ENCODE measurements at regions not wholly inside any gene's neighbourhood (a gene's known extent, or its start where the extent isn't known, plus 50 kb on each side); places are given as distances from the start of the nearest gene placed in this dataset.
"Not testable (repeated sequence)": the region's sequence is repeated elsewhere in the genome, so short reads cannot be mapped to it uniquely, and the experiment has no call there.

DNA sequence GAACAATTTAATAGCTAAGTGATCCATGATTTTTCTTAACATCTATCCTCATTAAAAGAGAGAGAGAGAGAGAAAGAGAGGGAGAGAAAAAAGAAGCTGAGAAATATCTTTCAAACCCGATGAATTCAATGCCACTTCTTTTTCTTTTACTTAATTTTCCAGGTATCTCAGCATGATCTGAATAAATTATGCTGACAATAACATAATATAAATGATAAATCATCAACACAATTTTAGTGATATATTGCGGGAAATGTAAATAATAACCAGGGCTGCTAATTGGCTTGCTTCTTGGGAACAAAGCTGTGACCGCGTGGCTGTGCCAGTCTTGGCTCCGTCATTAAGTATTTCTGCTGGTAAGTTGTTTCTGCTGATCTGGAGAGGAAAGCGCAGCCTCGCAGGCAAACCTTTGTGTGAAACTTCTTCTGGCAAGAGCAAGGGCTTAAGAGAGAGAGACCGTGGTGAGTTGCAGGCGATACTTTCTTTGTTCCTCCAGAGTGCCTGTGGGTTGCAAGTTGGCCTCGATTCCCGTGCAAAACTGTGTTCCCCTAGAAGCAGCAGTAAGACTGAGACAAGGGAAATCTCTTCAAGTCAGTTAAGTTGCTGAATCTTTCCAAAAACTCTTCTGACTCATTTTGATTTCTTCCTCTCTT lies 489.1 kb upstream of the TSHZ3 start:
- peaks cover 25% of the 10 kb centered on the region for H3K9me3 Mint-ChIP-seq
- POLR2A ChIA-PET = no interaction called here
- H3K27me3 Mint-ChIP-seq = no peaks in the 10 kb centered on the region
- no peaks in the 10 kb centered on the region for H3K36me3 Mint-ChIP-seq (ENCODE audit: low read depth)
- CTCF ChIA-PET = no interaction called here
- no peak overlapping the region for H3K4me3 Mint-ChIP-seq
- no peaks in the 10 kb centered on the region for H3K4me1 Mint-ChIP-seq
- no peak for DNase-seq
- H3K27ac Mint-ChIP-seq = no peak overlapping the region

DNA sequence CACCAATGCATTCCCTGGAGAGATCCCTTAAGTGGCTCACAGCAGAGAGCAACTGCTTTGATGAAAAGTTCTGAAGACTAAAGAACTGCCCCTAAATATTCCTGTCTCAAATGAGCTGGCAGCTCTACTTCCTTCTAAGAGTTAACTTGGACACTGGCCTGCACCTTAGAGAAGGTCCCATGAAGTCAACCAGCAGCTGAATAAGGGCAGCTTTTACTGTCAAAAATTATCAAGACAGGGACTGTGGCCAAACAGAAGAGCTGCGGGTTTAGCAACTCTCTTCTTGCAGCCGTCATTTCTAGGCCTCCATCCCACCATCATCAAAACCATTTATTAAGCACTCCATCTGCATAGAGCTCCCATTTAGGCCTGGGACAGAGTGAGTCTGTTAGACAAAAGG lies 491.1 kb upstream of the TSHZ3 start:
- ChIA-PET CTCF (interaction anchor here (0.6 kb wide), 1 partner anchor 13 kb away, joined by 3 read pairs; no protein-coding TSS in a partner anchor), POLR2A (no interaction called here)
- DNase-seq = no peak
- Mint-ChIP-seq H3K27ac (no peak overlapping the region), H3K4me3 (no peak overlapping the region), H3K9me3 (peaks cover 17% of the 10 kb centered on the region), H3K27me3 (no peaks in the 10 kb centered on the region), H3K4me1 (no peaks in the 10 kb centered on the region), H3K36me3 (ENCODE audit: low read depth) (no peaks in the 10 kb centered on the region)

DNA sequence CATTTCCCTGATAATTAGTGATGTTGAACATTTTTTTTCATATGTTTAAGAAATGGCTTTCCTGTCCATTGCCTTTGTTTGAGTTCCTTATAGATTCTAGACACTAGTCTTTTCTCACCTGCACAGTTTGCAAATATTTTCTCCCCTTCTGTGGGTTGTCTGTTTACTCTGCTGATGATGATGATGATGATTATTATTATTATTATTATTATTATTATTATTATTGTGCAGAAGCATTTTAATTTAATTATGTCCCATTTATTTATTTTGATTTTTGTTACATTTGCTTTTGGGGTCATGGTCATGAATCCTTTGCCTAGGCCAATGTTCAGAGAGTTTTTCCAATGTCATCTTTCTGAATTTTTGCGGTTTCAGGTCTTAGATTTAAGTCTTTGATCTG lies 492.5 kb upstream of the TSHZ3 start:
- POLR2A ChIA-PET = no interaction called here
- DNase-seq = no peak
- Mint-ChIP-seq H3K4me1 (no peaks in the 10 kb centered on the region), H3K27me3 (no peaks in the 10 kb centered on the region), H3K27ac (no peak overlapping the region), H3K36me3 (ENCODE audit: low read depth) (no peaks in the 10 kb centered on the region), H3K4me3 (no peak overlapping the region), H3K9me3 (peaks cover 17% of the 10 kb centered on the region)
- CTCF ChIA-PET = no interaction called here

DNA sequence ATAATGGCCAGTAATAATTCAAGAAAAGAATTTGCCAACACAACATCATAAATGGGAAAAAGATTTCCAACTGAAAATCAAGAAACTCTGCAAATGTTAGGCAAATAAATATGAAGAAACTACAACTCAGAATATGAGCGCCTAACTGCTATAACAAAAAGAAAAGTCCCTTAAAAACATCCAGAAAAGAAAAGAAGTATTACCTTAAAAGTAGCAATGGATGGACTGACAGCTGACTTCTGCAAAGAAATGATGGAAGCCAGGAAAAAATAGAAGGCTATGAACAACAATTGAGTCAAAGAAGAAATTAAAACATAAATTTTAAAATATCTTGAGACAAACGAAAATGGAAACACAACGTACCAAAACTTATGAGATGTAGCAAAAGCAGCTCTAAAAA lies 482.3 kb upstream of the ZNF507 start:
- Mint-ChIP-seq H3K36me3 (ENCODE audit: low read depth) (no peaks in the 10 kb centered on the region), H3K27ac (no peak overlapping the region), H3K4me1 (no peaks in the 10 kb centered on the region), H3K27me3 (no peaks in the 10 kb centered on the region), H3K4me3 (no peak overlapping the region), H3K9me3 (peaks cover 25% of the 10 kb centered on the region)
- ChIA-PET POLR2A (no interaction called here), CTCF (no interaction called here)
- DNase-seq = no peak

DNA sequence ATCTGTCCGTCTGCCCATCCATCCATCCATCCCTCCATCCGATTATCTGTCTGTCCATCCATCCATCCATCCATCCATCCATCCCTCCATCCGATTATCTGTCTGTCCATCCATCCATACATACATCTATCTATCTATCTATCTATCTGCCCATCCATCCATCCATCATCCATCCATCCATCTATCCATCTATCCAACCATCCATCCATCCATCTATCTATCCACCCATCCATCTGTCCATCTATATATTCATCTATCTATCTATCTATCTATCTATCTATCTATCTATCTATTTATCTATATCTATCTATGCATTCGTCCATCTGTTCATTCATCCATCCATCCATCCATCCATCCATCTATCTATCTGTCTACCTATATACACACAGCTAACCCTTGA lies 471.1 kb upstream of the ZNF507 start:
- no peaks in the 10 kb centered on the region for H3K27me3 Mint-ChIP-seq
- H3K9me3 Mint-ChIP-seq = peaks cover 8% of the 10 kb centered on the region
- no peak for DNase-seq
- CTCF ChIA-PET = no interaction called here
- no peaks in the 10 kb centered on the region for H3K36me3 Mint-ChIP-seq (ENCODE audit: low read depth)
- POLR2A ChIA-PET = no interaction called here
- no peak overlapping the region for H3K4me3 Mint-ChIP-seq
- no peaks in the 10 kb centered on the region for H3K4me1 Mint-ChIP-seq
- no peak overlapping the region for H3K27ac Mint-ChIP-seq

DNA sequence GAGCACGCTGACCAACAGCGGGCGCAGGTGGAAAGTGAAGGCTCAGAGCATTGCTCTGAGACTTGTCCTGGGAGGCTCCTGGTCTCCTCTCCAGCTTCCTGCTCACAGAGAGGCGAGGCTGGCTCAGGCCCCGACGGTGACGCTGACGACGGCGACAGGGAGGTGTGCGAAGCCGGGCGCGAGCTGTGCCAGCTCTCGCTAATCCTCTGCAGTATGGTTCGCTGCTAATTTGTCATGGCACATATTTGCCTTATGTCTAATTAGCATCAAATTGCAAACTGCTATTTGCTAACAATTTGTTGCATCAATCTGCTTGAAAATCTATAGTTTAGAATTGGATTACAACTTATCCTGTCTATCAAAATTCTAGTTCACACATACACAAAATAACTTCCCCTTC lies 469.8 kb upstream of the ZNF507 start:
- H3K36me3 Mint-ChIP-seq (ENCODE audit: low read depth) = no peaks in the 10 kb centered on the region
- POLR2A ChIA-PET = no interaction called here

DNA sequence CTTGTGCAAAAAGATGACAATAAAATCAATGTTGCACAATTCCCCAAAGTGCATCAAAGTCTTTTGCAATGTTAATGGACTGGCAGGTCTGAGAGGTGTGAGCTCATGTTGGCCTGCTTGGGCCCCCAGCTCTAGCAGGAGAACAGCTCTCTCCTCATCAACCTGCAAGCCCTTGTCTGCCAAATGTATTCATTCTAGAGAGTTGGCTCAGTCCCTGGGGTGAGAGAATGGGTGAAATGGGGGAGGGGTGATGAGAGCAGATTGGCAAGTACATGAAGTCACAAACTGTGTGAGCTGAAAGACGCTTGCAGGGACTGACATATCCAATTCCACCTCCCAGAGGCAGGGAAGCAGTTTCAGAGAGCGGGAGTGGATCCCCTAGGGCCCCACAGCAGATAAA lies 465.1 kb upstream of the ZNF507 start:
- Mint-ChIP-seq H3K9me3 (peaks cover 6% of the 10 kb centered on the region), H3K4me1 (no peaks in the 10 kb centered on the region), H3K4me3 (no peak overlapping the region), H3K27ac (no peak overlapping the region), H3K27me3 (no peaks in the 10 kb centered on the region), H3K36me3 (ENCODE audit: low read depth) (no peaks in the 10 kb centered on the region)
- POLR2A ChIA-PET = no interaction called here
- DNase-seq = no peak
- CTCF ChIA-PET = no interaction called here

More for the DNA sequence above, 469.8 kb upstream of the ZNF507 start:
- Mint-ChIP-seq H3K4me3 (no peak overlapping the region), H3K27me3 (no peaks in the 10 kb centered on the region), H3K27ac (no peak overlapping the region), H3K9me3 (peaks cover 8% of the 10 kb centered on the region), H3K4me1 (no peaks in the 10 kb centered on the region)
- DNase-seq = no peak
- CTCF ChIA-PET = no interaction called here

DNA sequence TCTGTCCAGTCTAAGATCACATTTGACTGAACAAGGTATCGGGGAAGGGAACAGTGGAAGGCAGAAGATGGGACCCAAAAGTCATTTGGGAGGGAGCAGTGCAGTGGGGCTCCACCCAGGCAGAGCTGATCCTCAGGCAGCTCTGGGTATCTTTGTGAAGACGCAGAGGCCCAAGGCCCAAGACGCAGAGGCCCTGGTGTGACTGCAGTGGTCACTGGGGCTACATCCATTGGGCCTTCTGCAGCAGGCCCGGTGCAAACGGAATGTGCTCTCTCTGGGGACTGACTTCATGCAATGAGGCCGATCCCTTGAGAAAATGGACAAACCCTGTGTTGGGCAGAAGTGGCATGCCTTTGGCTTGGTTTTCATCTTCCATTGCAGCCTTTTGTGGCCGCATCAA lies 463.4 kb upstream of the ZNF507 start:
- Mint-ChIP-seq H3K36me3 (ENCODE audit: low read depth) (no peaks in the 10 kb centered on the region), H3K4me3 (no peak overlapping the region)

DNA sequence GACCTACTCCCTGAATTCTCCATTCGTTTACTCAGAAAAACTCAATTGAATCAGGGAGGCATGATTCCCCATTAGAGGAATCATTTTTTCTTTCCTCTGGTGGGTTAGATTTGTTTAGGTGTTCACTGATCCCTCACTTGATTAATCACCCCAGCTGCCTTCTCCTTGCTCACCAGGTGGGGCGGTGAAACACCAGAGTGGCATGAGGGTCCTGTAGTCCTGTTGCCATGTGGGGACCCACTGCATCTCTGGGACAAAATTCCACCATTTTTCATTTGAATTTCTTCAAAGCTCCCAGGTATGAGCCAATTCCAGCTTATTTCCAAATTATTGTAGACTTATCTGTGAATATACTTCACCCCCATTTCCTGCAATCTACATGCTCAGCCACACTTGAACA lies 462.7 kb upstream of the ZNF507 start:
- POLR2A ChIA-PET = no interaction called here
- H3K27ac Mint-ChIP-seq = no peak overlapping the region

More for the DNA sequence above, 463.4 kb upstream of the ZNF507 start:
- no peak overlapping the region for H3K27ac Mint-ChIP-seq
- CTCF ChIA-PET = no interaction called here
- DNase-seq = no peak
- POLR2A ChIA-PET = no interaction called here
- no peaks in the 10 kb centered on the region for H3K4me1 Mint-ChIP-seq
- no peaks in the 10 kb centered on the region for H3K27me3 Mint-ChIP-seq
- peaks cover 6% of the 10 kb centered on the region for H3K9me3 Mint-ChIP-seq

DNA sequence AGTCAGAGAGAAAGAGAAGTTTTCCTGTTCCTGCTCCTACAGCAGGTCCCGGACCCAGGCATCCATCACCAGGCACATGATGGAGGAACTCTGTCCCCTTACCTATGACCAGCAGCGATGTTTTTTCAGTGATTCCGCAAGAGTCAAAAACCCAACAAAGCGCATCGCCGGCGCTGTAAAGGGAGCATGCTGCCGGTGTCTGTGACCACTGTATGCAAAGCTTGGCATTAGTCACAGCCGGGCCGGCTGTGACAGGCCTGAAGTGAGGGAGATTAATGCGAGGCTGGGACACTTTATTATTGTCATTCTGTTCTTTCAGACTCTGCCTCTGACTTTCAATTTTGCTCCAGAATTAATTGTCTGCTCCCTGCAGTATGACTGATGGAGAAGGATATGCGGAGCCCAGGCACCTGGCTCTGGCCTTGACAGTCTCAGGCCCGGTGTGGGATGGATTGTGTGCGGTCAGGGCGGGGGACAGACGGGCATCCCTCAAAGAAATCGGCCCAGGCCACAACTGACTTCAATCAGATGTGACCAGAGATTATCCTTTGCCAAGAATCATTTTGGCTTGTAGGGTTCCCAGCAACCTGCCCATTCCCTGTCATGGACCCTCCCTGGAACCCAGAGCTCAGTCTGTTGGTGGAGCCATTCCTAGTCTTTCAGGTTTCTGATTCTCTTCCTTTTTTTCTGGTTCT lies 462.0 kb upstream of the ZNF507 start:
- no peak overlapping the region for H3K27ac Mint-ChIP-seq
- H3K4me1 Mint-ChIP-seq = no peaks in the 10 kb centered on the region
- H3K36me3 Mint-ChIP-seq (ENCODE audit: low read depth) = no peaks in the 10 kb centered on the region
- peaks cover 4% of the 10 kb centered on the region for H3K9me3 Mint-ChIP-seq
- POLR2A ChIA-PET = no interaction called here
- CTCF ChIA-PET = no interaction called here
- DNase-seq = no peak
- no peaks in the 10 kb centered on the region for H3K27me3 Mint-ChIP-seq
- no peak overlapping the region for H3K4me3 Mint-ChIP-seq

More for the DNA sequence above, 462.7 kb upstream of the ZNF507 start:
- H3K36me3 Mint-ChIP-seq (ENCODE audit: low read depth) = no peaks in the 10 kb centered on the region
- no peaks in the 10 kb centered on the region for H3K27me3 Mint-ChIP-seq
- CTCF ChIA-PET = no interaction called here
- H3K9me3 Mint-ChIP-seq = peaks cover 4% of the 10 kb centered on the region
- DNase-seq = no peak
- H3K4me1 Mint-ChIP-seq = no peaks in the 10 kb centered on the region
- no peak overlapping the region for H3K4me3 Mint-ChIP-seq

DNA sequence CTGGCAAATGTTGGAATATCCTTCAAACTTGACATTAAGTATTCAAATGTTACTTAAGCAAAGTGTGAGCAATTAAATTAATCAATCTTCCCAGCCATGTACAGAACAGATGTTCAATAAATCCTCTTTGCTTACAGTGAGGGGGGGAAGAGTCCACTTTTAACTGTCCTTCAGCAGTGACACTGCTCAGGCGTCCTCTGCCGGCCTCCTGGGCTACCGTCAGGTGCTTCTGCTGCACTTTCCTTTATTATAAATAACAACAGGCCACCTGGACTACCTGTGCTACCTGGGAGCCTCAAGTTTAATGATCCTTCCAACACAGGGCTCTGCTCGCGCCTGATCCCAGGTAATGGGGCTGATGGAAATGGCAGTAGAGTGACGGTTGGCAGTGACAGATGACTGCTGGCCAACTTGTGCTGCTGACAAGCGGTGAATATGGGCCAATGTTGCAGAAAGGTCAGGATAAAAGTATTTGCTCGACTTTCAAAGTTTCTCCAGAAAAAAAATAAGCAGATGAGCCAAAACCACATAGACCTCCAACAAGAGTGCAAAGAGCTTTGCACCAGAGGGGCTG lies 460.0 kb upstream of the ZNF507 start:
- H3K4me1 Mint-ChIP-seq = no peaks in the 10 kb centered on the region
- CTCF ChIA-PET = no interaction called here

DNA sequence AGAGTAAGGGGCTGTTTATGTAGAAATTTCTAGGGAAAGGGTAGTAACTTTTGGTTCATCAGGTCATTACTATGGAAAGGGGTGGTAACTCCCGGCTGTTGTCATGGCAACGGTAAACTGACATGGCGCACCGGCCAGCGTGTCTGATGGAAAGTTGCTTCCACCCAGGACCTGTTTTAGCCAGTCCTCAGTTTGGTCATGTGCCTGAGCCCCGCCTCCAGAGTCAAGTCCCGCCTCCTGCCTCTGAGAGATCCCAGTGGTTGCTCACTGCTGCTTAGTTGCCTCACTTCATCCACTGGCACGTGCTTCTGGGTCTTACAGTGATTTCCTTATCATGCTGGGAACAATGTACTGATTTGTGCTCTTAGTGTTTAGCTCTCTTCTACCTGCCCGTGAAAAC lies 455.2 kb upstream of the ZNF507 start:
- ChIA-PET POLR2A (no interaction called here), CTCF (no interaction called here)
- Mint-ChIP-seq H3K4me3 (no peak overlapping the region), H3K27ac (no peak overlapping the region), H3K36me3 (ENCODE audit: low read depth) (no peaks in the 10 kb centered on the region), H3K27me3 (no peaks in the 10 kb centered on the region), H3K9me3 (peaks cover 8% of the 10 kb centered on the region), H3K4me1 (no peaks in the 10 kb centered on the region)
- DNase-seq = no peak

More for the DNA sequence above, 460.0 kb upstream of the ZNF507 start:
- no peaks in the 10 kb centered on the region for H3K27me3 Mint-ChIP-seq
- POLR2A ChIA-PET = no interaction called here
- H3K9me3 Mint-ChIP-seq = peaks cover 4% of the 10 kb centered on the region
- no peak overlapping the region for H3K27ac Mint-ChIP-seq
- DNase-seq = no peak
- no peak overlapping the region for H3K4me3 Mint-ChIP-seq
- H3K36me3 Mint-ChIP-seq (ENCODE audit: low read depth) = no peaks in the 10 kb centered on the region

DNA sequence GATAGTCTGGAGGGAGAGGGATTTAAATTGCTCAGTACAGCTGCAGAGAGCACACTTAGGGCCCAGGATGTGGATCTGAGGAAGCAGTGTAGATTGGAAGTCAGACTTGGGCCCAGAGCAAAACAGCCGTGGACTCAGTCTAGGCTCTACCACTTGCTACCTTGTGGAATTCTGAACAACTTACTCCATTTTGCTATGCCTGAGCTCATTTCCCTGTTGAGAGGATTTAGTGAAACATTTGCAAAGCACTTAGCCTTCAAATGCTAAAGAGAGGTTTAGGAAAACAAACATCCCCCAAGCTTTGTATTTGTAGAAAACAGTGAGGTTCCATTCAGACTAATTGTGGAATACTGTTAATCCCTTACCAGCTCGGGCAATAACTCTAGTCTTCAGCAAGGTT lies 453.4 kb upstream of the ZNF507 start:
- Mint-ChIP-seq H3K4me3 (no peak overlapping the region), H3K4me1 (no peaks in the 10 kb centered on the region), H3K27ac (no peak overlapping the region), H3K9me3 (peaks cover 8% of the 10 kb centered on the region), H3K36me3 (ENCODE audit: low read depth) (no peaks in the 10 kb centered on the region), H3K27me3 (no peaks in the 10 kb centered on the region)
- POLR2A ChIA-PET = no interaction called here
- CTCF ChIA-PET = no interaction called here
- no peak for DNase-seq

DNA sequence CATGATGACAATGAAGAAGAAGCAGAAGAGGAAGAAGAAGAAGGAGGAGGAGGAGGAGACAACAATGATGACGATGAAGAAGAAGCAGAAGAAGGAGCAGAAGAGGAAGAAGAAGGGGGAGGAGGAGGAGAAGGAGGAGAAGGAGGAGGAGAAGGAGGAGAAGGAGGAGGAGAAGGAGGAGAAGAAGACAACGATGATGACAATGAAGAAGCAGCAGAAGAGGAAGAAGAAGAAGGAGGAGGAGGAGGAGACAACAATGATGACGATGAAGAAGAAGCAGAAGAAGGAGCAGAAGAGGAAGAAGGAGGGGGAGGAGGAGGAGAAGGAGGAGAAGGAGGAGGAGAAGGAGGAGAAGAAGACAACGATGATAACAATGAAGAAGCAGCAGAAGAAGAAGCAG lies 451.9 kb upstream of the ZNF507 start:
- H3K4me1 Mint-ChIP-seq; H3K9me3 Mint-ChIP-seq; H3K4me3 Mint-ChIP-seq; H3K36me3 Mint-ChIP-seq (ENCODE audit: low read depth); CTCF ChIA-PET; H3K27ac Mint-ChIP-seq; H3K27me3 Mint-ChIP-seq; POLR2A ChIA-PET; DNase-seq: not testable (repeated sequence)

All from activated CD4-positive, alpha-beta T cell treated with anti-CD3 and anti-CD28 coated beads, Interleukin-2, amount 10 ng/mL, durations not matched to agents 7 days and 5 days (primary cell).